Activated CD4-positive, alpha-beta T cell treated with anti-CD3 and anti-CD28 coated beads, Interleukin-2, amount 50 U/mL, for 4 hours (primary cell): ENCODE measurements at regions not wholly inside any gene's neighbourhood (a gene's known extent, or its start where the extent isn't known, plus 50 kb on each side); places are given as distances from the start of the nearest gene placed in this dataset.
"Not testable (repeated sequence)": the region's sequence is repeated elsewhere in the genome, so short reads cannot be mapped to it uniquely, and the experiment has no call there.

Experiments
- DNase-seq, 2 experiments: peaks; one replicate each; pipeline ENCODE4 v3.0.0-alpha.2; 2020

DNA sequence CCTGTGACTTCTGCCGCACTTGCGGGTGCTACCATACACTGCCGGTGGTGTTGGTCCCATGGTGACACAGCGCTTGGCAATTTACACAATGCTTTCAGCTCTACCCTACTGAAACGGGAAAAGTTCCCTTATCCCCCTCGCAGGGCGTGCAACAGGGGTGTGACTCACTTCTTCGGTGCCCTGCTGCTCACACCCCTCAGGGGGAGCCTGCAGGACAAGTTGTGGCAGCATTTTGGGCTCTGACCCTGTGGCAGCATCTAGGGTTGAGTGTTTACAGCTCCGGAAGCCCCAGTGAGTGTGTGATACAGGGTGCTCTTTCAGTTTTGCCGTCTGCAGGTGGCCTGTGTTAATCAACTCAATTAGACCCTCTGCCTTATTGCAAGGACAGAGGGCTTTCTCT lies 324.7 kb upstream of the RGMA start:
- DNase-seq: no peak

DNA sequence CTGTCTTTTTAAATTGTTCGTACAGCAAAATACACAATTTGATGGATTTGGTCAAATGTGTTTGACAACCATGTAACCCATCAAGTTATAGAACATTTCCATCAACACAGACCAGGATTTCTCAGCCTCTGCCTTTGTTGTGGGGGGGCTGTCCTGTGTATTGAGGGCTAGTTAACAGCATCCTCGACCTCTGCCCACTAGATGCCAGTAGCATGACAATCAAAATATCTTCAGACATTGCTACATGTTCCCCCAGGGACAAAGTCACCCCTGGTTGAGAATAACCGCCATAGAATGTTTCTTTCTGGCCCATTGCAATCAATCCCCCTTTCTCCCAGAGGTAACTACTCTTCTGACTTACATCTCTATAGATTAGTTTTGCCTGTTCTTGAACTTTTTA lies 310.1 kb upstream of the RGMA start:
- DNase-seq: no peak

DNA sequence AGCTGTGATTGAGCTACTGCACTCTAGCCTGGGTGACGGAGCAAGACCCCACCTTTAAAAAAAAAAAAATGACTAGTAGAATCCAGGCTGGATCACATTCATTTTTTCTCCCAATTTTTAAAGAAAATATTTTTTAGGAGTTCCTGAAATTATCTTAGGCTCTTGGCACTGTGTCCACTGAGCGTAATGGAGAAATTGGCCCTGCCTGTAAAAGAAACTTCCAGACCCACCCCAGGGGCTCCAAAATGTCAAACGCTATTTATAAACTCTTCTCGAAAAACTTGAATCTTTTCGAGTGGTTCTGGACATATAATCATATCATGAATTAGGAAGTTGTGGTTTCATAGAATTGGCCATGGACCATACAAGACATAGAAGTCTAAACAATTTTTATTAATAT lies 300.2 kb upstream of the RGMA start:
- DNase-seq: no peak

DNA sequence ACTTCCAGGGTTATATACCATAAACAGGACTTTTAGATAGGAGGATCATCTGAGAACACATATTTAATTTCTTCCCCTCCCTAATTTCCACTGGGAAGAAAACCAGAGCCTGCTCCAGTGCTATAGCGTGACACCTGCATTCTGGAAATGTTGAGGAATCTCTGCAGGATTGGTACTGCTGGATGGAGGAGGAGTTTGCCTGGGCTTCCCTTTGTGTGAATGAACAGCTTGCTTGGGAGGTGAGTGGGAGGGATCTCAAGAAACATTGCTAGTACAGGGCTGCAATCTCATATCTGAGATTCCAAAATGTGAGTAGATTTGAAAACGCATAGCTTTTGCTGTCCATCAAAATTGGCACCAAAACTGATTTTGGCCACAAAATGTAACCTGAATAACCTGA lies 295.9 kb upstream of the RGMA start:
- DNase-seq: no peak

DNA sequence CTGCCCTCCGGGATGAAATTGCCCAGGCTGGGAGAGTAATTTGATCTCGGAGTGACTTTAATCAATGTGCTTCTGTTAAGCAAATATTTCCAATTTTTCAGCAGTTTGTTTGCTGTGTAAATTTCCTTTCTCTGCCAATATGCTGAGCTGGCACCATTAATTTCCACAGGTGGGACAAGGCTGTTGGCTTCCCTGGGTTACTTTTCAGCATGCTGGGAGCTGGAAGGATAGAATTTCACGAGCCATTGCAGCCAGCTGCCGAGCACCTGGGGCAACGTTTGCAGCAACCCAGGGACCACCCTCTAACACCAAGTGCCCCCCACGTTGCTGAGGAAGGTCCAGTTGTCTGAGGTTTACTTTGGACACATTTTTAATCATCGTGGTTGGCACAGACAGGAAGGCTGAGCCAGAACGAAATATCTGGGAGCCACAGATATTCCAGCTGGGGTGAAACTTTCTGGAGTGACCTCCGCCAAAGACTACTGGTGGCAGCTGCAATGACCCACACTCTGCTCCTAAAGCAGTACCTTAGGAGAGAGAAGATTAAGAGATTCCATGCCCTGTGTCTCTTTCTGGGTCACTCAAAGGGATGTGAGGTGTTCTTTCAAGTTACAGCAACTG lies 293.3 kb upstream of the RGMA start:
- DNase-seq: no peak

- DNase-seq: no peak
These were observed 289.5 kb upstream of the RGMA start for GRCh38 chr15:93378558-93378957.

DNA sequence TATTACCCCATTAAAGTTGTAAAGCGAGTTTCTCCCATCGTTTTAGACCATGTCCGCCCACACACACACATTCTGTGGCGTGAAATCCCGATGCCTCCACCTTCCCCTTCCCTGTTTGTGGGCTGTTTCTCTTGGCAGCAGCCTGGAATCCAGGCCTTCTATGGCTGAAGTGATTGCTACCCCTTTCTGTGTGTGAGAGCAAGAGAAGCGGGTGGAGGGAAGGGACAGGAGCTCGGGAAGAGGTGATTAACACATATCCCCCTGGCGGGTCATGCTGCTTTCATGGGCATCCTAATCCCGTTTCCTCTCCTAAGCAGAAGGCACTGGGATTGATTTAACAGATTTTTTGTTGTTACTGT lies 283.8 kb upstream of the RGMA start:
- DNase-seq: no peak

GRCh38 chr15:93372208-93372864 lies 283.3 kb upstream of the RGMA start:
- DNase-seq: no peak

DNA sequence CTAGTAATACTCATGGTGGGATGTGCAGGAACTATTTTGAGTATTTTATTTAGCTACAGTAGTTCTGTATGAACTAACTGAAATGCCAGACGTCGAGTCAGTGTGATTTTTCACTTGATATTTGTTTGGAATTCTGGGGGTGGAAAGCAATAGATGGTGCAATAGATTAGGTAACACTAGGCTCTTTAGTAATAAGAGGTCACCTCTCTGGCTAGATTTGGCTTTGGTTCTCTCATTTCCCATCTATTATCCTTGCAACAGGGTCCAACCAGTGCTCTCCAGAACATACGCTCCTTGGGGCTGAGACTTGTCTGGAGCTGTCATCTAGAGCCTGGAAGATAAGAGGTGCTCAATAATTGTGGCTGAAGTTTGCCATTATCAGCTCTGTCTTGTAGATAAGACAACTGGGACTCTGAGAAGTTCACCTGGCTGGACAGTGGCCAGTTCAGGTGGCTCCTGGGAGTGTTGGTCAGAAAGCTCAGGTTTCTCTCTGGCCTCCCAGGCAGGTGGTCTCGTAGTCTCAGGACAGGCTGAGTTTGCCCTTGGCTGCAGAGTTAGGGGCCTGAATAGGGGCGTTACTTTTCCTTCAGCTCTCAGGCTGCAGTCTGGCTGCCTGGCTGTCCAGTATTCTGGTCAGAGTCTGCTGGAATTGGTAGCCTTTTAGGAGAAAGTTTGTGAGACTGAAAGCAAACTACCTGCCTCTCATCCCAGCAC lies 277.5 kb upstream of the RGMA start:
- DNase-seq: no peak

DNA sequence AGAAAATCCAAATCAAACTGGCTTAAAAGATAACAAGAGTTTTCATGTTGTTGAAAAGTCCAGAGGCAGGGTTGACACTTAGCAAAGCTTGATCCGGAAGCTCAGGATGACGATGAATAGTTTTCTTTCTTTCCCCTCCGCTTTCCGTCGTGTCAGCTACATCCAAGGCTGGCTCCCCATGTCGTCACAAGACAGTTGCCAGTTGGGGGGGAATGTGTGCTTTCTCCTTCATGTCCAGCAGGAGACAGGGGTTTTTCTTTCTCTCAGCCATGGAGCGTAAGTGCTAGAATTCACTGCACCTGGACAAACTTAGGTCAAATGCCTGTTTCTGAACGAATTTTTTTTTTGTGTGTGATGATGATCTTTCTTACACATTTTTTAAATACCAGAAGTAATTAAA lies 273.8 kb upstream of the RGMA start:
- no peak for DNase-seq

DNA sequence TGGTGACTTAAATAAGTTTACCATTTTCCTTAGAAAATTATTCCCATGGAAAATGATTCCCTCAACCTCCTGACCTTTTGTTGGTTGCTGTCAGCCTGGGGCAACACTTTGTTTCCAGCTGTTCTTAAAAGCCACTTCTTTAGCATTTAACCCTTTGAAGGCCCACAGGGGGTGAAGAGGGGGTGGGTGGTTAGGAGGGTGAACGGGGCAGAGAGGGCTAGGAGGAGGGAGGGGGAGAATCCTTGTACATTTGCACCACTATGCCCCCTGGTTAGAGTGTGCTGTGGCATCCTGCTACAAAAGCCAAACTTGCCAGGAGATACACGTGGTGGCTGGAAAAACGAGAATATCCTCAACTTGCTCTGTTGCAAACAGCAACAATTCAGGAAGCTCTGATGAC lies 273.2 kb upstream of the RGMA start:
- no peak for DNase-seq

DNA sequence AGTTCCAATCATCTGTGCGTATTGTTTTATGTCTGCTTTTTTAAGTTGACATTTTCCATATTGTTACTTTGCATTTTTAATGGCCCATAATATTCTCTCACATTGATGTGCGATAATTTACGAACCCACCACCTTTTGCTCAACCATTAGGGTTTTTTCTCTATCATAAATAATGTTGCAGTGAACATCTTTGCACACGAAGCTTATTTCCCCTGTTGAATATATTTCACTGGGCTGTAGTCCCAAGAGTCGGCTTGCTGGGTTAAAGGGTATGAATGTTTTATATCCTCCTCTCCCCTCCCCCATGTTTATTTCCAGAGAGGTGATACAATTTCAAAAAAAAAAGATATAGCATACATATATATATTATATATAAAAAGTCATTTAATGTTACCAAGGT lies 272.7 kb upstream of the RGMA start:
- DNase-seq: no peak

GRCh38 chr15:93360976-93361375 lies 272.0 kb upstream of the RGMA start:
- no peak for DNase-seq

GRCh38 chr15:93360318-93360717 lies 271.3 kb upstream of the RGMA start:
- DNase-seq: no peak

DNA sequence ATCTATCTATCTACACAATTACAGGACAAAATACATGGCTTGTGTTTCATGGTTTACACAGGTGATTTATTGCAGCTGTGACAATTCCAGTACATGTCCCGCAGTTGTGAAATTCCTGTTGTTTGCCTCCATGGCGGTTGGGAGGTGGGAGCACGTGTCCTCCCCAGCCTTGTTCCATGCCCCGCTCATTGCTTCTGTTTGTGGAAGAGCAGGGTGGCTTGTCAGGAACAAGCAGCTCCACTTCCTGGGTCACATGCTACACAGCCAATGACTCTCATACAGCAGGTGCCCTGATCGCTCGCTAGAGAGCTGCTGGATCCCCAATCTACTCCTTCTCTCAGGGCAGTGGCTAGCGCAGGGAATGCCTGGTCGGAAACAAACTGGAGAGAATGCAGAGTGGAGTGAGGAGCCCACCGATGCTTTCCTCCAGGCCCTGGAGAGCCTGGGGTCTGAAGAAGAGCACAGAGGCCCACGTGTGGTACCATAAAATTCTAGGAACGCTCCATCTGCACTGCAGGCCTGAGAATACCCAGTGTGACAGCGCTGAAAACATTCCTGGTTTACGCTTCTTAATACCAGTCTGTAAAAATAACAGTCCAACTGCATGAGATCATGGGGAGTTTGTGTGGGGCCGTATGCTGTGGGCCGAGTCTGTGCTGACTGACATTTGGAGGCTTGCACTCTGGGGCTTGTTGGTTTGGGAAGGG lies 270.6 kb upstream of the RGMA start:
- no peak for DNase-seq

DNA sequence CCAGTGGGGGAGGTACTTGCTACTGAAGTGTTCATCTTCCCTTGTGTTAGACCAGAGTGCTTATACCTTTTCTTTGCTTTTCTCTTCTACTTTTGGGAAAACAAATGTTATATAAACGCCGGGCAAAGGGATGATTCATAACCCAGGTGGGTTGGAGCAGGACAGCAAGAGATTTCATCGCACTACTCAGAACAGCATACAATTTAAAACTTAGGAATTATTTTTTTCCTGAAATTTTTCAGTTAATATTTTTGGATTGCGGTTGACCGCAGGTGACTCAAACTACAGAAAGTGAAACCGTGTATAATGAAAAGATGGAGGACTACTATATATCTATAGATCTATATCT lies 270.0 kb upstream of the RGMA start:
- DNase-seq: no peak

DNA sequence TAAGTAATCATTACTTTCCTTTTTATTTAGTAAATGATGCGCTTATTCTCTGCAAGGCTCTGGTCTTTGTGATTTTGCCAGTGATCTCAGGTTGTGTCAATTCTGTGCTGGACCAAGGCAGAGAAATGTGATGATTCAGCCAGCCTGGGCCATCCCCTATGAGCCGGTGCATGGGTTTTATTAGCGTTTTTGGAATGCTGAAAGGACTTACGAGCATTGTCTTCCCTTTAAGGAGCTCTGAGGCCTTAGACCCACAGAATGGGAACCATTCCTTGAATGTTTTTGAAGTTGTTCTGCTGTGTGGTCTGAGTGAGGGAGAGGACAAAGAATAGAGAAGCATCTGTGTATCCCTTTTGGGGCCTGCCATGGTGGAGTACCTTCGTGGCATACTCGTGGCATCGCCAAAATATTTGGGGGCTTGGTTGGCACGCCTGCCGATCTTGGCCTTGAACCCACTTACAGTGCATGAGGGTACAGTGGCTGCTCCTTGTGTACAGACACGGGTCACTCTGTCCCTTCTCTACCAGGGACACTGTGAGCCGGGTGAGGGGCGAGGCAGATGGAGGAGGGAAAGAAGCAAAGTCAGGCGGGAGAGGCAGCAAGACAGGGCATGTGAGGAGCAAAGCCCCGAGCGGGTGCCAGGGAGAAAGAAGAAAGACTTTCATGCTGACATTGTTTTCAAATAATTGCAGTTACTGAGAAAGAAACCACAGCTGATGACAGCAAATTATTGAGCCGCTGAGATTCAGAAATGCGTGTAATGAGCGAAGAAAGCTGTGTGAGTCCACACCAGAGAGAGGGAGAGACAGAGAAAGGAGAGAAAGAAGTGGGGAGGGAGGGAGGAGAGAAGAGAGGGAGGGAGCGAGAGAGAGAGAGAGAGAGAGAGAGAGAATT lies 269.4 kb upstream of the RGMA start:
- DNase-seq: no peak

GRCh38 chr15:93348711-93349545 lies 259.9 kb upstream of the RGMA start:
- no peak for DNase-seq

GRCh38 chr15:93347986-93348385 lies 259.0 kb upstream of the RGMA start:
- DNase-seq: no peak

DNA sequence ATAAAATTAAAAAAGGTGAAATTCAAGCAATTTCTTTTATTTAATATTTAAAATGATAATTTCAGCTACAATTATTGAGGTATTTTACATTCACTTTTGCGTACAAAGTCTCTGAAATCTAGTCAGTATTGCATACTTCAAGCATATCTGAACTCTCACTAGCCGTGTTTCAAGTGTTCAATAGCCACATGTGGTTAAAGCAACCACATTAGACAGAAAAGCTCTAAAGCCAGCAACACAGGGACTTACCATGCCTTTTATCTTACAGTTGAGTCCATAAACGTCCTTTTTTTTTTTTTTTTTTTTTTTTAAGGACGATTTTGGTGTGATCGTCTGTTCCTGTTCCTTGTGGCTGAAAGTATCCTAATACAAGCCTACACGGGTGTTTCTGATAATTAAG lies 257.0 kb upstream of the RGMA start:
- DNase-seq: no peak

- DNase-seq: not testable (repeated sequence)
These were observed 254.4 kb upstream of the RGMA start for GRCh38 chr15:93343402-93343801.

GRCh38 chr15:93341164-93341563 lies 252.2 kb upstream of the RGMA start:
- no peak for DNase-seq
